ENCODE measurements at regions not wholly inside any gene's neighbourhood (a gene's known extent, or its start where the extent isn't known, plus 50 kb on each side); places are given as distances from the start of the nearest gene placed in this dataset.
A peak's percentile ranks its signal among the peaks of the same experiment; 100 is the strongest.
"Not testable (repeated sequence)": the region's sequence is repeated elsewhere in the genome, so short reads cannot be mapped to it uniquely, and the experiment has no call there.

GRCh38 chr6:19159561-19159960, 677.6 kb upstream of the ID4 start:
- DNase-seq, result no peak

GRCh38 chr6:19160081-19160730, 677.0 kb upstream of the ID4 start:
- no peak for DNase-seq

- no peak for DNase-seq
Observed at GRCh38 chr6:19167251-19167650, 669.9 kb upstream of the ID4 start.

DNA sequence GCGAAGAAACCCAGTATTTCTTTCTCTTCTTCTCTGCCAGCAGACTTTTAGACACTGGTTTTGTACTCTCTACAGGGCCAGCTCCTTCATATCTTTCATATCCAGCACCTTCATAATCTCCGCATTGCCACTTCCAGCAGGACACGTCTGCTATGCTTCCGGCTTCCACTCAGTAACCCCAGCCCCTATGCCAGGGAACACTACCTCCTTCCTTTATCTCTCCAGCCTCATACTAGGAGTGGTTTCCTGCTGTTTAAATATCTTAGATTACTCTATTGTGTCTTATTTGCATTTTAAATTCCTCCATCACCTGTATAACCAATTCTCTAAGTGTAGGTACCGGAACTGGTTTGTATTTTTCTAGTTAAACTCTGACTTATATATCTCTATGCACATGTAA, 667.8 kb upstream of the ID4 start:
- no peak for DNase-seq

DNA sequence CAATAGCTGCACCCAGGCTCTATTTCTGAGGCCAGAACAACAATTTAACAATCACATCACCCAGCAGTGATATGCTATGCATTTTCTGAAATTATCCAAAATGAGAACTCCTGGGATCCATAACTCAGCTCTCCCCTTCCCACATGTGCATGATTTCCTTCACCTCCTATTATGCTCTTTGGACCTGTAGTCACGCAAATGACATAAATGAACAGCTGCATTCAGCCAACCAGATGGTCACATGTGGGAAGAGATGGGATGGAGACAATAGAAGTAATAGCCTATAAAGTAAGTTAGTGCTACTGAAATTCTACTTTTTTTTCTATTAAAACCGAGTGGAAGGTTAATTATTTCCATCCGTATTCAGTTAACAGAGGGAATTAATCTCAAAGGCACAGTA, 662.1 kb upstream of the ID4 start:
- DNase-seq, result no peak

DNA sequence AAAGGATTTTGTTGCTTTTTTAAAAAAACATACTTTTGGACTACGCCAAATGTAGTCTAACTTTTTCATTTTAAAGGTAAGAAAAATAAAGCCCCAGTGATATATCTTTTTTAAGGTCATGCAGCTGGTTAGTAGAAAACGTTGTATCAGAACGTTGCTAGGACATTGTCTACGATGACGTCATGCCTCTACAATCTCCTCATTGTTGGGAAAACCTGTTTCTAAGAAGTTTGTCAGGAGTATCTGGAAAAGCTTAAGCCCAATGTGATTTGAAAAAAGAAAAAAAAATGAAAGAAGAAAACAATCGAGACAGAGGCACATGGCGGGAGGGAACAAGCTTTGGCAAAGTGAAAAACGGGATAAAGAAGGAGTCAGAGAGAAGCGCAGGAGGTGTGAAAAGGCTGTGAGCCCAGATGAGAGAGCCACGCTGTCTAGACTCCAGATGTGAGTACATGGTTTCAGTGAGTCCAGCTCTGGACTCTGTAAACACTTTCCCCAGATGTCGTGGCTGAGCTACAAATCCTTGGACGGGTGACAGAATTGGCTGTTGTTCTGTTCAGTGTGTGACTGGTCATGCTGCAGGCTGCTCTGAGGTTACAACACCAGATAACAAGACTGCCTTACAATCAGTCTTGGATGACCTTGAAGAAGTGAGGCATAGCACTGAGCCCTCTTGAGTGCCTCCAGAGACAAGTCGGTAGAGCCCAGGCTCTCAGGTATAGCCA, 656.7 kb upstream of the ID4 start:
- DNase-seq, result peak; percentile 79

DNA sequence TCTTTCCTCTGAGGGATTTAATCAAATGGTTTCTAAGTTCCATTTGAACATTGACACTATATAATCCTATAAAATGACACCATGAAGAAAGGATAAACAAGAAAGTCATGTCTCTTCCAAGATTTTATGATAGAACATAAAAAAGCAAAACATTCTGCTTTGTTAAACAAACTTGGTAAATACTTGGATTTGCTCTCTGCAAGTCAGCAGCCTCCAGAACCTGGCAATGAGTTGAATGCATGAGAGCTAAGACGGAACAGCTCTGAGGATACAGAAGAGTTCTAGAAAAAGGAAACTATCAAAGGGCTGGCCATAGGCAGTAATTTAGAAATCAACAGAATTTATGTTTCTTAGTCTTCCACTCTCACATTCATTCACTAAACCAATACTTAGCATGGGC, 656.0 kb upstream of the ID4 start:
- DNase-seq, result no peak

GRCh38 chr6:19193624-19194023, 643.5 kb upstream of the ID4 start:
- DNase-seq, result no peak

DNA sequence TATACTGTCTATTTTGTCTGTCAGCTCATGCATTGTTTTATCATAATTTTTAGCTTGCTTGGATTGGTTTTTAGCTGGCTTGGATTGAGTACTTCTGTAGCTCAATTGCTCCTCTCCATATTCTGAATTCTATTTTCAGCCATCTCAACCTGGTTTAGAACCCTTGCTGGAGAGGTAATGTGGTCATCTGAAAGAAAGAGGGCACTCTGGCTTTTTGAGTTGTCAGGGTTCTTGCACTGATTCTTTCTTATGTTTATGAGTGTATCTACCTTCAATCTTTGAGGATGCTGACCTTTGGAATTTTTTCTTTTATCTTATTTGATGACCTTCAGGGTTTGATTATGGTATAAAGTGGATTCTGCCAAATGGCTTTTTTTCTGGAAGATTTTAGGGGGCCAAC, 632.7 kb upstream of the ID4 start:
- no peak for DNase-seq

DNA sequence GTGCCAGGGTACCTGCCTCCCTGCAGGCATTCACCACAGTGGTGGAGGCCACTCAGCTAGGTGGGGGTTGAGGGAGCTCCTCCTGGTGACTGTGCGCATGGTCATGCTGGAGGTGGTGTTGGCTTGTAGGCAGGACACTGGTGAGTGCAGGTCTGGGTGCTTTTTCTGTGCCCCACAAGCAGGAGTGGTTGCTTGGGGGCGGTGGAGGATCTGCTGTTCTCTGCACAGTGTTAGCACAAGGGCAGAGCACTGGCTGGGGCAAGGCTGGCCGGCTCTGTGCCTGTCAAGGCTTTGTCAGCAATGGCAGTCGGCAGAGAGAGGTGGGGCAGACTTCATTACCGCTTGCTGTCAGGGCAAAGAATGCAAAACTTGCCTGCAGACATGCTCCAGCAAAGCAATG, 632.1 kb upstream of the ID4 start:
- DNase-seq, result no peak

DNA sequence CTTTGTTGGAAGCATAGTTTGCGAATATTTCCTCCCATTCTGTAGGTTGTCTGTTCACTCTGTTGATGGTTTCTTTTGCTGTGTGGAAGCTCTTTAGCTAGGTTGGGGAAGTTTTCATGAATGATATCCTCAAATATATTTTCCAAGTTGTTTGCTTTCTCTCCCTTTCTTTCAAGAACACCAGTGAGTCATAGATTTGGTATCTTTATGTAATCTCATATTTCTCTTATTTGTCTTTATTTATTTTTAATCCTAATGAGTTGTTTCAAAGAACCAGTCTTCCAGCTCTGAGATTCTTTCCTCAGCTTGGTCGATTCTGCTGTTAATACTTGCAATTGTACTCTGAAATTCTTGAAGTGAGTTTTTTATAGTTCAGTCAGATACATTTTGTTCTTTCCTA, 628.0 kb upstream of the ID4 start:
- DNase-seq, result no peak

- peak; percentile 62 for DNase-seq
Observed at GRCh38 chr6:19210849-19211590, 626.1 kb upstream of the ID4 start.

GRCh38 chr6:19214231-19214630, 622.9 kb upstream of the ID4 start:
- peak; percentile 52 for DNase-seq

- no peak for DNase-seq
Observed at GRCh38 chr6:19219931-19220330, 617.2 kb upstream of the ID4 start.

DNA sequence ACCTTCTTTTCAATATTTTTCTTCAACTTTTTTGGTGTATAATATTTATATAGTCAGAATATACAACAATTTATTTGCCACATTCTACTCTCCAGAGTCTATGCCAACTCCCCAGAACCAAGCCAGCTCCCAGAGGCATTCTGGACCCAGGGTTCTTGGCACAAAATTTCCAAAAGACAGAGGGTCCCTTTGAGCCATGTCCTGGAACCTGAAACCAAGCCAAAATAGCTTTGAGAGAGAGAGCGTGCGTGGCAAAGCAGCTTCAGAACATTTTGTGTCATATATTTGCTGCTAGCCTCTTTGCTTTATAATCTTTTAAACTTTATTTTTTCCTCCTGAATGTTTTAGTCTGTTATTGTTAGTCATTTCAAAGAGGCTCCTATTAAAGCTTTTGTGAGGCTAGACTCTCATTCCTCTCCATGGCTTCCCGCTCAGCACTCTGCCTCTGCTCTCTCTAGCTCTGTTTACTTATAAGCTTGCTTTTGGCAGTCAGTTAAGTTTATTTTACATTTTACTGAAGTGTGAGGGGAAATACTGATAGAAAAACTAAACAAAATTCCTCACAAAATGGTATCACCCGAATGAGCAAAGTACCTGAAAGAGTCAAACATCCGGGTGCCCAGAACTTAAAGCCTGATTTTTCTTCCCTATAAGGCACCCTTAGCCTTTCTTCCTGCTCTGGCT, 605.1 kb upstream of the ID4 start:
- DNase-seq, result no peak

GRCh38 chr6:19245656-19246055, 591.5 kb upstream of the ID4 start:
- no peak for DNase-seq

DNA sequence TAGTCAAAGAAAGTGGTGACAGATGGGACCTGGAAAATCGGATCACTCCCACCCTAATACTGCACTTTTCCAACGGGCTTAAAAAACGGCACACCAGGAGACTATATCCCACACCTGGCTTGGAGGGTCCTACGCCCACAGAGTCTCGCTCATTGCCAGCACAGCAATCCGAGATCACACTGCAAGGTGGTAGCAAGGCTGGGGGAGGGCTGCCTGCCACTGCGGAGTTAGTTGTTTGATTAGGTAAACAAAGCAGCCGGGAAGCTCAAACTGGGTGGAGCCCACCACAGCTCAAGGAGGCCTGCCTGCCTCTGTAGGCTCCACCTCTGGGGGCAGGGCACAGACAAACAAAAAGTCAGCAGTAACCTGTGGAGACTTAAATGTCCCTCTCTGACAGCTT, 590.0 kb upstream of the ID4 start:
- not testable (repeated sequence) for DNase-seq

- DNase-seq, result not testable (repeated sequence)
Observed at GRCh38 chr6:19256123-19256522, 581.0 kb upstream of the ID4 start.

DNA sequence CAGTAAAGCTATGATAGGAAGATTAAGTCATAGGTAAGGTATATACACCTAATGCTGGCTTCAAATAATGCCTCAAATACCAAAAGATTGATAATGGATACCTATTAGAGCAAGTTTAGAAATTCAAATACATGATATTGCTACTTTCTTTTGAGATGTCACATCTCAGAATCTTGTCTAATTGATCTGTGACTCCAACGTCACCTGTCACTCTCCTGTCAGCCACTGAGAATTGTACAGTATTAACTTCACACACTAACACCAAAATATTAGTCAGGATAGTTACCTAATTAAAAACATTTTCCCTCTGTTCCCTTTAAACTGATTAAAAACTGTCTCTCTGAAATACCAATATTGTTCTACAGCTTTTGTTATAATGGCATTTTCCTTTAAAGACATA, 575.5 kb upstream of the ID4 start:
- DNase-seq, result no peak

DNA sequence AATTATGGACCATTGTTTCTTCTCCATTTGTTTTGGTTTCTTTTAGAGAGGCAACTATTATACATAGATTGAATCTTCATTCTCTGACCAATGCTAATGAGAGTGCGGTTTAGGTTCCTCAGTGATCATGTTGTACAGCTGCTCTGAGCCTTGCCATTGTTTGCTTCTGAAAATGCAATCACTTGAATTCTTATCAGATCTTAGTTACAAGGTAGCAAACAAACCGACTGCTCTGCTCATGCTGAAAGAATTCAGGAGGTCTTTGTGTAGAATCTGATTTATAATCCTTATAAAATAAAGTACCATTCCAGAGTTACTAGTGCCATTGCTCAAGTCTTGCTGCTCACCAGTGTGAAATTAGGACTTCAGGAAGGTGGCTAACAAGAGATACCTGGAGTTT, 569.1 kb upstream of the ID4 start:
- DNase-seq, result no peak

DNA sequence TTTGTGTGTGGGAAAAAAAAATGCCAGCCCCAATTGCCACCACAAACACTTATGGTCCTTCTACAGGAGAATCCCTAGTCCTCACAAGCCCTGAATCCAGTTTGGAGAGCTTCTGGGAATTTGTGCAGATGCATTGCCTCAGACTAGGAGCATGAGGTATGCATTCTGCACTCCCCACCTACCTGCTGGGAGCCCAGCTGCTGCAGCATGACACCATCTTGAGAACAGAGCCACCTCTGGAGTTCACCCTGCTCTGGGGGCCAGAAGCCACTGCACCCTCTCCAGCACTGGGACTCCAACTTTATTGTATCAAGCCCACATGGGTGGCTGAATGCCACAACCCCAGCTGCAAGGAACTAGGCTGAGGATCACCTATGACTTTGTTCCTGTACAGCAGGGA, 568.5 kb upstream of the ID4 start:
- no peak for DNase-seq

DNA sequence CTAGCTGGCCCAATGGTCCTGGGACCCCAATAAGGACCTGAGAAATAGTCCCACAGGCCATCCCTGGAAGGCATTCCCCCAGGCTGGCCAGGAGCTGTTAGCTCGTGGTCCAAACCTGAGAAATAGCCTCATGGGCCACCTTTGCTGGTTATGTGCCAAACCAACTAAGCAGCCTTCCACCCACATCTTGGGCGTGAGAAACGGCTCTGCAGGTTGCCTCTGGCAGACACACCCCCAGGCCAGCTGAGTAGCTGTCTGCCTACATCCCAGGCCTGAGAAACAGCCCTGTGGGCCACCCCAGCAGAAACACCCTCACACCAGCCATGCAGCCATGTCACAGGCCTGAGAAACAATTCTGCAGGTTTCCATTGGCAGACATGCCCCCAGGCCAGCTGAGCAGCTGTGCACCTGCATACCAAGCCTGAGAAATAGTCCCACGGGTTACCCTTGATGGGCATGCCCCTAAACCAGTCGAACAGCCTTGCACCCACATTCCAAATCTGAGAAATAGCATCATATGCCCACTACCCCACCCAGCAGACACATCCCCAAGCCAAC, 567.8 kb upstream of the ID4 start:
- DNase-seq, result peak; percentile 57

DNA sequence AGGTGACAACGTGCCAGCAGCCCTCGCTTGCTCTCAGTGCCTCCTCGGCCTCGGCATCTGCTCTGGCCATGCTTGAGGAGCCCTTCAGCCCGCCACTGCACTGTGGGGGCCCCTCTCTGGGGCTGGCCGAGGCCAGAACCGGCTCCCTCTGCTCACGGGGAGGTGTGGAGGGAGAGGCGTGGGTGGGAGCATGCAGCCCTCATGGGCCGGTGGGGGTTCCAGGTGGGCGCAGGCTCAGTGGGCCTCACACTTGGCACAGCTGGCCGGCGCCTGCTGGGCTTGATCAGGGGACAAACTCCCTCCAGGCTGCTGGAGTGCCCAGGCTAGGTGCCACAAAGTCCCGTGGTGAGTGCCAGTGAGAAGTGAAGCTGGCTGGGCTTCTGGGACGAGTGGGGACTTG, 566.6 kb upstream of the ID4 start:
- no peak for DNase-seq

Measured in islet precursor cell (in vitro differentiated cells).